Skin of body (tissue), 1 donor: ENCODE measurements at regions not wholly inside any gene's neighbourhood (a gene's known extent, or its start where the extent isn't known, plus 50 kb on each side); places are given as distances from the start of the nearest gene placed in this dataset.

ENCODE experiments used
- DNase-seq: peaks from one replicate; lab custom pipeline; 2025; lab: John Stamatoyannopoulos, UW

- no peak for DNase-seq
Observed at GRCh38 chr6:139871165-139871710, 496.8 kb upstream of the CITED2 start.

GRCh38 chr6:139868576-139868975, 494.1 kb upstream of the CITED2 start:
- DNase-seq = no peak

GRCh38 chr6:139863964-139864363, 489.5 kb upstream of the CITED2 start:
- DNase-seq = no peak

- DNase-seq = no peak
Observed at GRCh38 chr6:139863346-139863745, 488.9 kb upstream of the CITED2 start.

GRCh38 chr6:139862311-139862710, 487.9 kb upstream of the CITED2 start:
- DNase-seq = no peak

- no peak for DNase-seq
Observed at GRCh38 chr6:139860203-139860602, 485.8 kb upstream of the CITED2 start.

- DNase-seq = no peak
Observed at GRCh38 chr6:139858429-139858828, 484.0 kb upstream of the CITED2 start.

- DNase-seq = no peak
Observed at GRCh38 chr6:139857143-139857542, 482.7 kb upstream of the CITED2 start.

- no peak for DNase-seq
Observed at GRCh38 chr6:139856562-139856961, 482.1 kb upstream of the CITED2 start.

- no peak for DNase-seq
Observed at GRCh38 chr6:139855671-139856311, 481.3 kb upstream of the CITED2 start.

GRCh38 chr6:139853302-139853992, 479.0 kb upstream of the CITED2 start:
- DNase-seq = no peak

GRCh38 chr6:139852488-139853140, 478.2 kb upstream of the CITED2 start:
- no peak for DNase-seq

GRCh38 chr6:139852067-139852466, 477.6 kb upstream of the CITED2 start:
- DNase-seq = no peak

- no peak for DNase-seq
Observed at GRCh38 chr6:139851206-139851605, 476.8 kb upstream of the CITED2 start.

GRCh38 chr6:139850512-139850911, 476.1 kb upstream of the CITED2 start:
- no peak for DNase-seq

- no peak for DNase-seq
Observed at GRCh38 chr6:139847457-139847813, 473.0 kb upstream of the CITED2 start.

- DNase-seq = no peak
Observed at GRCh38 chr6:139846538-139847456, 472.3 kb upstream of the CITED2 start.

GRCh38 chr6:139844907-139845306, 470.5 kb upstream of the CITED2 start:
- no peak for DNase-seq

- DNase-seq = no peak
Observed at GRCh38 chr6:139841794-139842215, 467.4 kb upstream of the CITED2 start.

- DNase-seq = no peak
Observed at GRCh38 chr6:139839506-139840156, 465.2 kb upstream of the CITED2 start.

GRCh38 chr6:139834232-139834631, 459.8 kb upstream of the CITED2 start:
- no peak for DNase-seq
